WTC11 (cell line): ENCODE measurements at regions not wholly inside any gene's neighbourhood (a gene's known extent, or its start where the extent isn't known, plus 50 kb on each side); places are given as distances from the start of the nearest gene placed in this dataset.

Experiments used
- ATAC-seq: fragments of 200-7000 bp; cut with Tn5 transposase; 2 replicates; pipeline ENCODE4 v1.10.0; 2021; ENCODE audit warnings: mild to moderate bottlenecking, moderate library complexity
- CTCF ChIA-PET: fragments of 300-600 bp; sonication (Branson Sonifier 250); formaldehyde crosslinking; loops from one replicate; lab custom pipeline; 2021; ENCODE audit warnings: antibody characterized with exemption; lab: Charles Lee
- POLR2A ChIA-PET: fragments of 350-600 bp; sonication (Branson Sonifier 250); formaldehyde crosslinking; loops from one replicate; lab custom pipeline; 2021; ENCODE audit warnings: antibody characterized with exemption; lab: Charles Lee
- DNase-seq: peaks from one replicate; pipeline ENCODE4 v3.0.0; 2021; ENCODE audit warnings: low spot score
- H3K27ac Mint-ChIP-seq: 2 replicates; pipeline ENCODE4 v1.8.0; 2021; ENCODE audit warnings: mixed read lengths
- H3K27me3 Mint-ChIP-seq: 2 replicates; pipeline ENCODE4 v1.8.0; 2021; ENCODE audit warnings: low read depth, mild to moderate bottlenecking, moderate library complexity, mixed read lengths
- H3K36me3 Mint-ChIP-seq: 2 replicates; pipeline ENCODE4 v1.8.0; 2021; ENCODE audit warnings: mixed read lengths
- H3K4me1 Mint-ChIP-seq: 2 replicates; pipeline ENCODE4 v1.8.0; 2022; ENCODE audit warnings: mixed read lengths
- H3K4me3 Mint-ChIP-seq: 2 replicates; pipeline ENCODE4 v1.8.0; 2021; ENCODE audit warnings: mild to moderate bottlenecking, moderate library complexity, mixed read lengths
- H3K9me3 Mint-ChIP-seq: 2 replicates; pipeline ENCODE4 v1.8.0; 2021; ENCODE audit warnings: mixed read lengths
- ATF3 ChIP-seq: sonication (generic); formaldehyde crosslinking; conservative IDR thresholded peaks from 2 replicates; pipeline ENCODE4 v1.8.1; 2022; ENCODE audit warnings: mild to moderate bottlenecking, missing genetic modification reagents
- CBFB ChIP-seq: sonication (generic); formaldehyde crosslinking; IDR thresholded peaks from 2 replicates; pipeline ENCODE4 v1.8.1; 2022; ENCODE audit warnings: mild to moderate bottlenecking, low read depth, missing genetic modification reagents
- CREB1 ChIP-seq: sonication (generic); formaldehyde crosslinking; IDR thresholded peaks from 2 replicates; pipeline ENCODE4 v1.8.0; 2023; ENCODE audit warnings: mild to moderate bottlenecking, missing genetic modification reagents
- E2F4 ChIP-seq: sonication (generic); formaldehyde crosslinking; IDR thresholded peaks from 2 replicates; pipeline ENCODE4 v1.8.1; 2022; ENCODE audit warnings: low read depth, mild to moderate bottlenecking, moderate library complexity, missing genetic modification reagents, borderline replicate concordance
- E2F5 ChIP-seq: sonication (generic); formaldehyde crosslinking; IDR thresholded peaks from 2 replicates; pipeline ENCODE4 v1.8.1; 2022; ENCODE audit warnings: mild to moderate bottlenecking, moderate library complexity, missing genetic modification reagents
- HMGXB4 ChIP-seq: sonication (generic); formaldehyde crosslinking; IDR thresholded peaks from 2 replicates; pipeline ENCODE4 v1.8.1; 2023; ENCODE audit warnings: mild to moderate bottlenecking, moderate library complexity, missing genetic modification reagents
- IRF1 ChIP-seq: sonication (generic); formaldehyde crosslinking; IDR thresholded peaks from 2 replicates; pipeline ENCODE4 v1.8.0; 2023; ENCODE audit warnings: missing genetic modification reagents
- IRF2 ChIP-seq: sonication (generic); formaldehyde crosslinking; IDR thresholded peaks from 2 replicates; pipeline ENCODE4 v1.8.0; 2022; ENCODE audit warnings: low read depth, missing genetic modification reagents, borderline replicate concordance
- JUN ChIP-seq: sonication (generic); formaldehyde crosslinking; IDR thresholded peaks from 2 replicates; pipeline ENCODE4 v1.8.0; 2023; ENCODE audit warnings: mild to moderate bottlenecking, missing genetic modification reagents
- NFATC4 ChIP-seq: fragments of 250-450 bp; sonication (Bioruptor Pico); IDR thresholded peaks from 2 replicates; pipeline ENCODE4 v1.9.0; 2021; ENCODE audit warnings: mild to moderate bottlenecking
- NFYB ChIP-seq: sonication (generic); formaldehyde crosslinking; conservative IDR thresholded peaks from 2 replicates; pipeline ENCODE4 v1.8.0; 2022; ENCODE audit warnings: low read depth, missing genetic modification reagents
- NR3C1 ChIP-seq: sonication (generic); formaldehyde crosslinking; conservative IDR thresholded peaks from 2 replicates; pipeline ENCODE4 v1.8.1; 2023; ENCODE audit warnings: low read depth, mild to moderate bottlenecking, missing genetic modification reagents
- OVOL2 ChIP-seq: fragments of 250-450 bp; sonication (Bioruptor Pico); IDR thresholded peaks from 2 replicates; pipeline ENCODE4 v1.9.0; 2021; ENCODE audit warnings: mild to moderate bottlenecking, borderline replicate concordance
- RORB ChIP-seq: fragments of 250-450 bp; sonication (Bioruptor Pico); IDR thresholded peaks from 2 replicates; pipeline ENCODE4 v1.9.0; 2021; ENCODE audit warnings: mild to moderate bottlenecking
- SOX15 ChIP-seq: fragments of 250-450 bp; sonication (Bioruptor Pico); IDR thresholded peaks from 2 replicates; pipeline ENCODE4 v1.9.0; 2021; ENCODE audit warnings: mild to moderate bottlenecking
- ZBTB43 ChIP-seq: sonication (generic); formaldehyde crosslinking; IDR thresholded peaks from 2 replicates; pipeline ENCODE4 v1.8.1; 2023; ENCODE audit warnings: mild to moderate bottlenecking, missing genetic modification reagents
- ZNF121 ChIP-seq: sonication (generic); formaldehyde crosslinking; IDR thresholded peaks from 2 replicates; pipeline ENCODE4 v1.8.0; 2023; ENCODE audit warnings: missing genetic modification reagents
- ZNF317 ChIP-seq: sonication (generic); formaldehyde crosslinking; IDR thresholded peaks from 2 replicates; pipeline ENCODE4 v1.8.1; 2023; ENCODE audit warnings: low read depth, mild to moderate bottlenecking, moderate library complexity, missing genetic modification reagents, borderline replicate concordance
- ZNF425 ChIP-seq: fragments of 250-450 bp; sonication (Bioruptor Pico); conservative IDR thresholded peaks from 2 replicates; pipeline ENCODE4 v1.9.0; 2021; ENCODE audit warnings: mild to moderate bottlenecking

GRCh38 chr9:126232461-126232860 is 94.2 kb upstream of the MVB12B start (continued):
- TF ChIP-seq NFATC4 (CRISPR knock-in tag), result no peak
- TF ChIP-seq E2F5 (CRISPR knock-in tag), result no peak
- TF ChIP-seq CBFB, result no peak

- DNase-seq, result no peak
- ChIA-PET CTCF (interaction anchor here (1.1 kb wide), 1 partner anchor 805 kb away, joined by 3 read pairs; no protein-coding TSS in a partner anchor), POLR2A (interaction anchor here (0.9 kb wide), 1 partner anchor 83 kb away, joined by 4 read pairs; no protein-coding TSS in a partner anchor)
Measured at GRCh38 chr9:126233175-126233574, 93.5 kb upstream of the MVB12B start.

More at GRCh38 chr9:126233175-126233574, 93.5 kb upstream of the MVB12B start:
- Mint-ChIP-seq H3K36me3 (no peaks in the 10 kb centered on the region), H3K4me3 (no peak overlapping the region), H3K27me3 (peaks cover 3% of the 10 kb centered on the region; the same call in 1 of the 2 replicates), H3K9me3 (peaks cover 9% of the 10 kb centered on the region), H3K4me1 (peaks cover 3% of the 10 kb centered on the region; the same call in 1 of the 2 replicates), H3K27ac (no peak overlapping the region)
- no peak for ATAC-seq
- TF ChIP-seq SOX15 (no peak), NFYB (CRISPR knock-in tag) (no peak), IRF1 (CRISPR knock-in tag) (no peak), OVOL2 (CRISPR knock-in tag) (no peak), E2F5 (CRISPR knock-in tag) (no peak), IRF2 (CRISPR knock-in tag) (no peak), E2F4 (no peak), JUN (CRISPR knock-in tag) (no peak), ZBTB43 (CRISPR knock-in tag) (no peak), NR3C1 (no peak), CREB1 (CRISPR knock-in tag) (no peak), ZNF121 (no peak), NFATC4 (CRISPR knock-in tag) (no peak), ZNF317 (CRISPR knock-in tag) (no peak), RORB (CRISPR knock-in tag) (no peak), HMGXB4 (no peak), ATF3 (no peak), ZNF425 (CRISPR knock-in tag) (no peak)
